NCI-H1092 treated with DMSO at 0.1 percent for 48 hours (cell line): ENCODE measurements at regions not wholly inside any gene's neighbourhood (a gene's known extent, or its start where the extent isn't known, plus 50 kb on each side); places are given as distances from the start of the nearest gene placed in this dataset.

ENCODE experiments used
- DNase-seq: peaks from one replicate; lab custom pipeline; 2025; lab: John Stamatoyannopoulos, UW

DNA sequence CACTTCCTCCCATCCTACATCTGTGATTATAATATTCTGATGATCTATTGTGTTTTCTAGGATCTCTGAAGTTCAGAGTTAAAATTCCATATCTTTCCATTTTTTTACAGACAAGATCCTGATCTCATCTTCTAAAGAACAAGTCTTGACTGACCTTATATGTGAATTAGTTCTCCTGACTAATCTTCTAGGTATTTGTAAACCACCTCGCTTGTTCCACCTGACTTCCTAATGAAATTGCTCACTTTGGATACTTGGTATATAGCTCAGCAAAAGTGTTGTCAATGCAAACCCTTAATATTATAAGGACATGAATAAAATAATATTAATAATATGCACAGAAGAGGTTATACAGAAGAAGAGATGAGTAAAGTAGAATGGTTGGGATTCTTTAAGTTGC lies 68.2 kb upstream of the NR4A3 start:
- no peak for DNase-seq

DNA sequence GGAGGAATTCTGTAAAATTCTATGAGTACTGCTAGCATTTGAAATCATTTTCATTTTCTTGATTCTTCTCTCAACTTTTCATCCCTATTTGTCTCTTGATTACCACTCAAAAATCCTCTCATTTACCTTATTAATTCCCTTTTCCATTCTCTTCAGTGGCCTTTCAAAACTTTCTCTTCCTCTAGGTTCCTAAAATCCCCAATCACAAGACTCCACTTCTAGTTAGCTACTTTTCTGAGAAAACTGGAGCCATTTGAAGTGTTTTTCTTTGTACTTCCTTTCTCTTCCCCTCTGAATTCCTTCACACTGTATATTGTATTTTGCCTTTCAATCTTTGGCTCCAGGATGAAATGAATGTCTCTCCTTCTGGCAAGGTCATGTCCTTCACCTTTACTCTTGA lies 61.3 kb upstream of the NR4A3 start:
- no peak for DNase-seq

DNA sequence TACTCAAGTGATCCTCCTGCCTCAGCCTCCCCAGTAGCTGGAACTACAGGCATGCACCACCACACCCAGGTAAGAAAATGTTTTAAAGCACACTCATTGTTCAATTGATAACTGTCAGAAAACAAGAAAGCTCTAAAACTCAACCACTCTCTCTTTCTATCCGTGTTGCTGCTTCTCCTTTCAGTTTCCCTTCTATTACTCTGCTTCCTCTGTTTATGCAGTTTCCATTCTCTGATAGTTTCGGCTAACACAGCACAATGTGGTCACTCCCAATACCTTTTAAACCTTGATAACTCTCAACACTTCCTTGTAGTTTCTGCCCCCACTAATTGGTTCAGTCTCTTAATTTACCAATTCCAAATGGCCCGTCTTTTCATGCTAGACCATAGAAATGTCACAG lies 59.2 kb upstream of the NR4A3 start:
- DNase-seq, result no peak
